ENCODE measurements at regions not wholly inside any gene's neighbourhood (a gene's known extent, or its start where the extent isn't known, plus 50 kb on each side); places are given as distances from the start of the nearest gene placed in this dataset.

- TF ChIP-seq CTCF (IDR thresholded peaks at IDR 0.05): no peak
- no peak for TF ChIP-seq POLR2A (IDR thresholded peaks at IDR 0.05)
These were observed 931.2 kb downstream of the AACS start for GRCh38 chr12:125996443-125996842.

Measured in adrenal gland (tissue), 5 donors.